Mucosa of descending colon (tissue), 3 donors: ENCODE measurements at regions not wholly inside any gene's neighbourhood (a gene's known extent, or its start where the extent isn't known, plus 50 kb on each side); places are given as distances from the start of the nearest gene placed in this dataset.
"Not testable (repeated sequence)": the region's sequence is repeated elsewhere in the genome, so short reads cannot be mapped to it uniquely, and the experiment has no call there.

ENCODE experiments used
- ATAC-seq: fragments of 200-7000 bp; cut with Tn5 transposase; one replicate; pipeline ENCODE4 v1.9.1; 2020; ENCODE audit warnings: mild to moderate bottlenecking, moderate library complexity
- DNase-seq, 3 donors: peaks; one replicate each; pipeline ENCODE4 v3.0.0-alpha.2; 2020
- H3K36me3 ChIP-seq: fragments of 200-600 bp; one replicate; pipeline ENCODE4 v1.8.0; 2021; ENCODE audit warnings: low read depth, mild to moderate bottlenecking
- H3K4me1 ChIP-seq: fragments of 200-600 bp; one replicate; pipeline ENCODE4 v1.8.0; 2021; ENCODE audit warnings: low read depth, mild to moderate bottlenecking
- H3K4me3 ChIP-seq: fragments of 200-600 bp; one replicate; pipeline ENCODE4 v1.8.0; 2021; ENCODE audit warnings: mild to moderate bottlenecking
- H3K9me3 ChIP-seq: fragments of 200-600 bp; one replicate; pipeline ENCODE4 v1.8.0; 2021; ENCODE audit warnings: mild to moderate bottlenecking
- CTCF ChIP-seq: fragments of 200-600 bp; IDR thresholded peaks from one replicate; pipeline ENCODE4 v1.8.0; 2022; ENCODE audit warnings: antibody characterized with exemption, mild to moderate bottlenecking
- intact Hi-C, 2 donors: fragments of 100-400 bp; cut with DNase I in 1 of 2; cut with micrococcal nuclease in 1 of 2; formaldehyde crosslinking; loops; one replicate each; pipeline versions ENCODE4 v1.11.0 to v1.11.1; 2022; cut with DNase I, micrococcal nuclease
- donor health status: DM: no; HTN: no; CAD: no; lungs with moderate emphysema.
- donor health status: DM: no; HTN: no; CAD: no.
- donor health status: DM: no; HTN: yes; CAD: no.

- no peak for DNase-seq
These were observed 224.7 kb downstream of the SREK1 start for GRCh38 chr5:66368811-66369210.

GRCh38 chr5:66377747-66378146 is 218.4 kb upstream of the MAST4 start:
- Histone ChIP-seq H3K9me3 (no peaks in the 10 kb centered on the region), H3K4me3 (no peak overlapping the region), H3K4me1 (no peaks in the 10 kb centered on the region), H3K36me3 (no peaks in the 10 kb centered on the region)
- ATAC-seq (no peak), DNase-seq (no peak)
- intact Hi-C loops: no loop called here
- no peak for TF ChIP-seq CTCF

More at GRCh38 chr5:66368811-66369210, 224.7 kb downstream of the SREK1 start:
- no peak for TF ChIP-seq CTCF
- Histone ChIP-seq H3K36me3 (no peaks in the 10 kb centered on the region), H3K4me3 (no peak overlapping the region), H3K9me3 (no peaks in the 10 kb centered on the region), H3K4me1 (no peaks in the 10 kb centered on the region)
- no peak for ATAC-seq
- intact Hi-C loops: no loop called here

- intact Hi-C loops: no loop called here
- no peak for TF ChIP-seq CTCF
- H3K9me3 ChIP-seq: no peaks in the 10 kb centered on the region
- H3K4me1 ChIP-seq: no peaks in the 10 kb centered on the region
- H3K36me3 ChIP-seq: no peaks in the 10 kb centered on the region
- DNase-seq (no peak), ATAC-seq (no peak)
- no peak overlapping the region for H3K4me3 ChIP-seq
These were observed 217.8 kb upstream of the MAST4 start for GRCh38 chr5:66378407-66378806.

GRCh38 chr5:66382152-66382551 is 214.0 kb upstream of the MAST4 start:
- intact Hi-C loops: no loop called here

DNA sequence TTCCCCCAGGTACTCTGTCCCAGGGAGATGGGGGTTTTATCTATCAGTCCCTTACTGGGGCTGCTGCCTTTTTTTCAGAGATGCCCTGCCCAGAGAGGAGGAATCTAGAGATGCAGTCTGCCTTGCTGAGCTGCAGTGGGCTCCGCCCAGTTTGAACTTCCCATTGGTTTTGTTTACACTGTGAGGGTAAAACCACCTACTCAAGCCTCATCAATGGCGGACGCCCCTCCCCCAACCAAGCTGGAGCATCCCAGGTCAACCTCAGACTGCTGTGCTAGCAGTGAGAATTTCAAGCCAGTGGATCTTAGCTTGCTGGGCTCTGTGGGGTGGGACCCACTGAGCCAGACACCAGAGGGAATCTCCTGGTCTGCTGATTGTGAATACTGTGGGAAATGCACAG is 191.0 kb upstream of the MAST4 start:
- H3K9me3 ChIP-seq, ATAC-seq, H3K4me3 ChIP-seq, H3K4me1 ChIP-seq, intact Hi-C loops, DNase-seq, H3K36me3 ChIP-seq: not testable (repeated sequence)

More at GRCh38 chr5:66382152-66382551, 214.0 kb upstream of the MAST4 start:
- Histone ChIP-seq H3K4me3 (no peak overlapping the region), H3K36me3 (no peaks in the 10 kb centered on the region), H3K9me3 (no peaks in the 10 kb centered on the region), H3K4me1 (no peaks in the 10 kb centered on the region)
- no peak for ATAC-seq
- no peak for TF ChIP-seq CTCF
- DNase-seq: no peak

- intact Hi-C loops: no loop called here
- no peak for DNase-seq
- no peak overlapping the region for H3K4me3 ChIP-seq
These were observed 189.3 kb upstream of the MAST4 start for GRCh38 chr5:66406761-66407336.

More at GRCh38 chr5:66406761-66407336, 189.3 kb upstream of the MAST4 start:
- H3K9me3 ChIP-seq: no peaks in the 10 kb centered on the region
- no peaks in the 10 kb centered on the region for H3K4me1 ChIP-seq
- no peaks in the 10 kb centered on the region for H3K36me3 ChIP-seq
- no peak for ATAC-seq
- TF ChIP-seq CTCF: no peak
